ENCODE measurements at regions not wholly inside any gene's neighbourhood (a gene's known extent, or its start where the extent isn't known, plus 50 kb on each side); places are given as distances from the start of the nearest gene placed in this dataset.

- Histone ChIP-seq H4K20me1 (ENCODE audit: insufficient read depth) (no peaks in the 10 kb centered on the region), H3K27ac (ENCODE audit: low read length) (peak overlapping the region; percentile 78), H3K27me3 (ENCODE audit: insufficient read depth, low read depth, low read length) (no peaks in the 10 kb centered on the region), H3K9me2 (ENCODE audit: insufficient read depth, low read length) (no peaks in the 10 kb centered on the region), H3K79me2 (replicated peaks; ENCODE audit: insufficient read depth, low read length) (no peaks in the 10 kb centered on the region), H3K9ac (ENCODE audit: low read length) (no peak overlapping the region), H3F3A (ENCODE audit: insufficient read depth, low read length, poor library complexity, severe bottlenecking) (no peaks in the 10 kb centered on the region), H3K4me3 (ENCODE audit: low read length) (no peak overlapping the region), H3K4me2 (ENCODE audit: low read length) (no peak overlapping the region), H3K9me3 (ENCODE audit: low read length) (no peaks in the 10 kb centered on the region), H2AFZ (ENCODE audit: low read depth, low read length) (no peak overlapping the region), H3K36me3 (ENCODE audit: insufficient read depth, low read length) (no peaks in the 10 kb centered on the region)
- TF ChIP-seq EP300 (conservative IDR thresholded peaks at IDR 0.05; ENCODE audit: poor library complexity, severe bottlenecking) (no peak), TAF1 (IDR thresholded peaks at IDR 0.05; ENCODE audit: low read depth) (no peak), MXI1 (conservative IDR thresholded peaks at IDR 0.05; ENCODE audit: poor library complexity, severe bottlenecking) (no peak), RAD21 (conservative IDR thresholded peaks at IDR 0.05) (no peak), REST (IDR thresholded peaks at IDR 0.05; ENCODE audit: borderline replicate concordance) (no peak), SMC3 (conservative IDR thresholded peaks at IDR 0.05; ENCODE audit: poor library complexity) (no peak), EZH2 (IDR thresholded peaks at IDR 0.05; ENCODE audit: borderline replicate concordance, insufficient read depth, low read length, poor library complexity, severe bottlenecking) (no peak), POLR2AphosphoS5 (IDR thresholded peaks at IDR 0.05) (no peak), CTCF (IDR thresholded peaks at IDR 0.05; ENCODE audit: poor library complexity, severe bottlenecking) (no peak)
Observed at GRCh38 chr14:38038986-38039385, 168.7 kb upstream of the SSTR1 start.

GRCh38 chr14:38039496-38039895 lies 168.2 kb upstream of the SSTR1 start:
- H3K27me3 ChIP-seq (ENCODE audit: insufficient read depth, low read depth, low read length), result no peaks in the 10 kb centered on the region
- H3K9me2 ChIP-seq (ENCODE audit: insufficient read depth, low read length), result no peaks in the 10 kb centered on the region
- no peak for TF ChIP-seq EP300 (conservative IDR thresholded peaks at IDR 0.05; ENCODE audit: poor library complexity, severe bottlenecking)
- no peak for TF ChIP-seq MXI1 (conservative IDR thresholded peaks at IDR 0.05; ENCODE audit: poor library complexity, severe bottlenecking)
- TF ChIP-seq CTCF (IDR thresholded peaks at IDR 0.05; ENCODE audit: poor library complexity, severe bottlenecking), result no peak
- no peak for TF ChIP-seq TAF1 (IDR thresholded peaks at IDR 0.05; ENCODE audit: low read depth)
- no peak for TF ChIP-seq POLR2AphosphoS5 (IDR thresholded peaks at IDR 0.05)
- no peak for TF ChIP-seq REST (IDR thresholded peaks at IDR 0.05; ENCODE audit: borderline replicate concordance)
- no peak for TF ChIP-seq RAD21 (conservative IDR thresholded peaks at IDR 0.05)
- TF ChIP-seq SMC3 (conservative IDR thresholded peaks at IDR 0.05; ENCODE audit: poor library complexity), result no peak
- H4K20me1 ChIP-seq (ENCODE audit: insufficient read depth), result no peaks in the 10 kb centered on the region
- no peak overlapping the region for H3K9ac ChIP-seq (ENCODE audit: low read length)
- H3K27ac ChIP-seq (ENCODE audit: low read length), result no peak overlapping the region
- no peaks in the 10 kb centered on the region for H3K36me3 ChIP-seq (ENCODE audit: insufficient read depth, low read length)
- H2AFZ ChIP-seq (ENCODE audit: low read depth, low read length), result no peak overlapping the region
- no peak overlapping the region for H3K4me2 ChIP-seq (ENCODE audit: low read length)
- H3K79me2 ChIP-seq (replicated peaks; ENCODE audit: insufficient read depth, low read length), result no peaks in the 10 kb centered on the region
- no peaks in the 10 kb centered on the region for H3F3A ChIP-seq (ENCODE audit: insufficient read depth, low read length, poor library complexity, severe bottlenecking)
- H3K4me3 ChIP-seq (ENCODE audit: low read length), result no peak overlapping the region
- no peaks in the 10 kb centered on the region for H3K9me3 ChIP-seq (ENCODE audit: low read length)

All from neural cell (in vitro differentiated cells).